Stomach (tissue), 8 donors: ENCODE measurements at regions not wholly inside any gene's neighbourhood (a gene's known extent, or its start where the extent isn't known, plus 50 kb on each side); places are given as distances from the start of the nearest gene placed in this dataset.

ENCODE experiments used
- DNase-seq, 2 donors: peaks; one replicate each; pipeline versions ENCODE4 v3.0.0 to v3.0.0-alpha.2; 2013 to 2019
- H3K27ac ChIP-seq, 5 donors: fragments of 200-600 bp in 4 of 5; sonication (generic) in 4 of 5; one replicate each; pipeline ENCODE4 v1.5.1; 2013 to 2019; ENCODE audit warnings: mild to moderate bottlenecking in 1 of 5, moderate library complexity in 1 of 5
- H3K27me3 ChIP-seq, 3 donors: fragments of 200-600 bp; sonication (generic); one replicate each; pipeline ENCODE4 v1.5.1; 2017 to 2019; ENCODE audit warnings: mixed run types in 1 of 3
- H3K36me3 ChIP-seq, 4 donors: fragments of 200-600 bp; sonication (generic); 1 replicate in 3 of 4; 2 replicates in 1 of 4; pipeline ENCODE4 v1.5.1; 2016 to 2019
- H3K4me1 ChIP-seq, 4 donors: fragments of 200-600 bp; sonication (generic); one replicate each; pipeline ENCODE4 v1.5.1; 2016 to 2019
- H3K4me3 ChIP-seq, 4 donors: fragments of 200-600 bp; sonication (generic) in 3 of 4; one replicate each; pipeline ENCODE4 v1.5.1; 2016 to 2019; ENCODE audit warnings: mild to moderate bottlenecking in 1 of 4
- H3K9me3 ChIP-seq, 4 donors: fragments of 200-600 bp; sonication (generic); one replicate each; pipeline ENCODE4 v1.5.1; 2016 to 2019
- EP300 ChIP-seq: sonication (generic); formaldehyde crosslinking; IDR thresholded peaks from one replicate; pipeline ENCODE4 v1.6.1; 2017; ENCODE audit warnings: antibody characterized with exemption
- POLR2A ChIP-seq, 4 donors: fragments of 450-650 bp; IDR thresholded peaks; one replicate each; pipeline ENCODE4 v1.6.1; 2016; ENCODE audit warnings: antibody characterized with exemption in 4 of 4, control low read depth in 2 of 4, mild to moderate bottlenecking in 1 of 4, moderate library complexity in 1 of 4
- POLR2AphosphoS5 ChIP-seq, 3 donors: sonication (generic); formaldehyde crosslinking; IDR thresholded peaks; one replicate each; pipeline ENCODE4 v1.6.1; 2016; ENCODE audit warnings: antibody characterized with exemption in 3 of 3
- WGBS, 5 donors: extraction: QIAGEN DNeasy Blood & Tissue Kit in 3 of 5; methylation state at CpG; one replicate each; pipeline versions ENCODE4 v1.1.5 to v1.1.7; 2013 to 2018; 5-methylcytosine and 5-hydroxymethylcytosine counted together
- intact Hi-C: fragments of 100-400 bp; cut with DNase I; formaldehyde crosslinking; loops from one replicate; pipeline ENCODE4 v1.15.1; 2023; ENCODE audit warnings: low total_unique reads
- TF ChIP-seq, protein P1 (sequence below), 7 experiments: fragments of 450-650 bp in 4 of 7; fragments of 200-600 bp in 3 of 7; sonication (generic) in 3 of 7; IDR thresholded peaks; one replicate each; pipeline ENCODE4 v1.5.1; 2016 to 2019; ENCODE audit warnings: antibody characterized with exemption in 7 of 7, control low read depth in 2 of 7, mild to moderate bottlenecking in 1 of 7
- donor health status: healthy with polysubstance abuse.
- donor health status: Bipolar disorder and iron deficiency.
- donor health status: healthy.

DNA sequence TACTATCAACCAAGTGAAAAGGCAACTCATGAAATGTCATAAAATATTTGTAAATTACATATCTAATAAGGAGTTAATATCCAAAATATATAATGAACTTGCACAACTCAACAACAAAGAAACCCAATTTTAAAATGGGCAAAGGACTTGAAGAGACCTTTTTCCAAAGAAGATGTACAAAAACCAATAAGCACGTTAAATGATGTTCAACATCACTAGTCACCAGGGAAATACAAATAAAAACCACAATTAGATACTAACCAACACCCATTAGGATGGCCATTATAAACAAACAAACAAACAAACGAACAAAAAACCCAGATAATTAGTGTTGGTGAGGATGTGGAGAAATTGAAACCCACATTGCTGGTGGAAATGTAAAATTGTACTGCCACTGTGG, 92.3 kb upstream of the ARID2 start:
- no peak for DNase-seq
- no peaks in the 10 kb centered on the region for H3K36me3 ChIP-seq
- intact Hi-C loops = no loop called here

GRCh38 chr12:45637706-45638105, 91.8 kb upstream of the ARID2 start:
- Histone ChIP-seq H3K27me3 (no peaks in the 10 kb centered on the region), H3K4me3 (no peak overlapping the region), H3K36me3 (no peaks in the 10 kb centered on the region), H3K9me3 (no peaks in the 10 kb centered on the region), H3K27ac (no peak overlapping the region), H3K4me1 (no peaks in the 10 kb centered on the region)
- intact Hi-C loops = no loop called here
- WGBS, 5 donors = 87 to 99% (median 96%) methylated on average over 1 of the region's 1 CpG
- no peak for DNase-seq
- no peak for TF ChIP-seq POLR2AphosphoS5 (IDR thresholded peaks at IDR 0.05)
- TF ChIP-seq POLR2A (IDR thresholded peaks at IDR 0.05) = no peak
- no peak for TF ChIP-seq EP300
- TF ChIP-seq, protein P1, sequence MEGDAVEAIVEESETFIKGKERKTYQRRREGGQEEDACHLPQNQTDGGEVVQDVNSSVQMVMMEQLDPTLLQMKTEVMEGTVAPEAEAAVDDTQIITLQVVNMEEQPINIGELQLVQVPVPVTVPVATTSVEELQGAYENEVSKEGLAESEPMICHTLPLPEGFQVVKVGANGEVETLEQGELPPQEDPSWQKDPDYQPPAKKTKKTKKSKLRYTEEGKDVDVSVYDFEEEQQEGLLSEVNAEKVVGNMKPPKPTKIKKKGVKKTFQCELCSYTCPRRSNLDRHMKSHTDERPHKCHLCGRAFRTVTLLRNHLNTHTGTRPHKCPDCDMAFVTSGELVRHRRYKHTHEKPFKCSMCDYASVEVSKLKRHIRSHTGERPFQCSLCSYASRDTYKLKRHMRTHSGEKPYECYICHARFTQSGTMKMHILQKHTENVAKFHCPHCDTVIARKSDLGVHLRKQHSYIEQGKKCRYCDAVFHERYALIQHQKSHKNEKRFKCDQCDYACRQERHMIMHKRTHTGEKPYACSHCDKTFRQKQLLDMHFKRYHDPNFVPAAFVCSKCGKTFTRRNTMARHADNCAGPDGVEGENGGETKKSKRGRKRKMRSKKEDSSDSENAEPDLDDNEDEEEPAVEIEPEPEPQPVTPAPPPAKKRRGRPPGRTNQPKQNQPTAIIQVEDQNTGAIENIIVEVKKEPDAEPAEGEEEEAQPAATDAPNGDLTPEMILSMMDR (IDR thresholded peaks at IDR 0.05) = no peak

More for the DNA sequence above, 92.3 kb upstream of the ARID2 start:
- H3K9me3 ChIP-seq = no peaks in the 10 kb centered on the region
- H3K4me3 ChIP-seq = no peak overlapping the region
- no peaks in the 10 kb centered on the region for H3K4me1 ChIP-seq
- 77 to 86% (median 80%) methylated on average over 2 of the region's 2 CpGs for WGBS, 5 donors
- no peaks in the 10 kb centered on the region for H3K27me3 ChIP-seq
- no peak overlapping the region for H3K27ac ChIP-seq
- TF ChIP-seq POLR2AphosphoS5 (IDR thresholded peaks at IDR 0.05) (no peak), EP300 (no peak)
- TF ChIP-seq, protein P1 (IDR thresholded peaks at IDR 0.05) = no peak

DNA sequence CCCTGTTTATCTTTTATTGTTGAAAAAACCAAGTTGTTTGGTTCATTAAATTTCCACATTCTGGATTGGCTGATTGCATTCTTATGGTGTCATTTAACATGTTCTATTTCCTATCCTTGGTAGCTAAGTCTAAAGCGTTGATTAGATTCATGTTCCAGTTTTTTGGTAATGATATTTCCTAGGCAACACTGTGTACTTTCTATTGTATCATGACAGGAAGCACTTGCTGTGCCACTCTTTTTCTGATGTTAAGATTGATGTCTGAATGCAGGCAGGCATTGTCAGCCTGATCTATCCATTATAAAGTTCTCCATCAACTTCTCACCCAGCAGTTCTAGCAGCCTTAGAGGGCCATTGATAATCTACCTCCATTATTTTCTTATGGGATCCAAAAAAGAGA, 91.1 kb upstream of the ARID2 start:
- H3K9me3 ChIP-seq = no peaks in the 10 kb centered on the region
- no peak overlapping the region for H3K27ac ChIP-seq
- no peak for DNase-seq
- WGBS, 5 donors = 56 to 83% (median 72%) methylated on average over 1 of the region's 1 CpG
- H3K36me3 ChIP-seq = no peaks in the 10 kb centered on the region
- no peak overlapping the region for H3K4me3 ChIP-seq
- intact Hi-C loops = no loop called here
- no peaks in the 10 kb centered on the region for H3K4me1 ChIP-seq
- H3K27me3 ChIP-seq = no peaks in the 10 kb centered on the region
- TF ChIP-seq EP300 = no peak
- TF ChIP-seq, protein P1 (IDR thresholded peaks at IDR 0.05) = no peak
- TF ChIP-seq POLR2AphosphoS5 (IDR thresholded peaks at IDR 0.05) = no peak
- no peak for TF ChIP-seq POLR2A (IDR thresholded peaks at IDR 0.05)

DNA sequence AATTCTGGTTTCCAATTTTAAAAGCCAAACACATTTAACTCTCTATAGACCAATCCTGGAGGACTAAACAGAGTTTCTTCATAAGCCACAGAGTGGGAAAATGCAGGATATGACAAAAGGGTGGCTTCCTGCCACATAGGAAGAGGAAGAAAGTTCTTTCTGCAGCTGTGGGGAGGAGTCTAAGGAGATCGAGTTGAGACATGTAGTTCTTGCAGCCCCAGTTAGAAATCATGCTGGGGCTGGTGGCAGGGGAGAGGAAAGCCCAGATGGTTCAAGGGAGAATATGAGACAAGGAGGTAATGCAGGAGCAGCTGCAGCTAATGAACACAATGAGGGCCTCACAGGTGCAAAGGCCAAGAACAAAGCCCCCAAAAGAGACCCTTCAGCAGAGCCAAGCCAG, 85.0 kb upstream of the ARID2 start:
- 13 to 29% (median 26%) methylated on average over 1 of the region's 1 CpG for WGBS, 5 donors

More for the DNA sequence above, 85.0 kb upstream of the ARID2 start:
- peak in 1 of 2 donors; percentile 35 for DNase-seq
- H3K9me3 ChIP-seq = no peaks in the 10 kb centered on the region
- no peak for TF ChIP-seq POLR2AphosphoS5 (IDR thresholded peaks at IDR 0.05)
- TF ChIP-seq EP300 = no peak
- TF ChIP-seq, protein P1 (IDR thresholded peaks at IDR 0.05) = no peak
- TF ChIP-seq POLR2A (IDR thresholded peaks at IDR 0.05) = no peak
- no peaks in the 10 kb centered on the region for H3K36me3 ChIP-seq
- no peak overlapping the region for H3K27ac ChIP-seq
- H3K4me3 ChIP-seq = no peak overlapping the region
- intact Hi-C loops = no loop called here
- no peaks in the 10 kb centered on the region for H3K27me3 ChIP-seq
- no peaks in the 10 kb centered on the region for H3K4me1 ChIP-seq
